Left renal pelvis (tissue), 4 donors: ENCODE measurements at regions not wholly inside any gene's neighbourhood (a gene's known extent, or its start where the extent isn't known, plus 50 kb on each side); places are given as distances from the start of the nearest gene placed in this dataset.

Experiments used
- DNase-seq, 4 donors: peaks; one replicate each; pipeline ENCODE4 v3.0.0-alpha.2; 2013; ENCODE audit warnings: low read depth in 4 of 4, low spot score in 3 of 4

DNA sequence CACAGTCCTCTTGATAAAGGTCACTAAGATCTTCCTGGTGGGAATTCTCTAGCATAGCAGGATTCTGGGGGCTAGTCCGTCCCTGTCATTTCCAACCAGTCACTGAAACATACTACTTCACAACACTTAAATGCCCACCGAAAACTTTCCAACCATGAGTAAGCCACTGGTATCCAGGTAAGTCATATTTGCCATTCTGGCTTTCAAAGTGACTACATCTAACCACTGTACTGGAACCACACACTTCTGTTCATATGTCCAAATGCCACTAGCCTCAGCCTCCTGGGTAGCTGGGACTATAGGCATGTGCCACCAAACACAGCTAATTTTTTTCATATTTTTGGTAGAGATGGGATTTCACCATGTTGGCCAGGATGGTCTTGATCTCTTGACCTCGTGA lies 64.3 kb upstream of the VANGL1 start:
- no peak for DNase-seq

GRCh38 chr1:115575661-115576060 lies 66.1 kb upstream of the VANGL1 start:
- DNase-seq, result no peak

DNA sequence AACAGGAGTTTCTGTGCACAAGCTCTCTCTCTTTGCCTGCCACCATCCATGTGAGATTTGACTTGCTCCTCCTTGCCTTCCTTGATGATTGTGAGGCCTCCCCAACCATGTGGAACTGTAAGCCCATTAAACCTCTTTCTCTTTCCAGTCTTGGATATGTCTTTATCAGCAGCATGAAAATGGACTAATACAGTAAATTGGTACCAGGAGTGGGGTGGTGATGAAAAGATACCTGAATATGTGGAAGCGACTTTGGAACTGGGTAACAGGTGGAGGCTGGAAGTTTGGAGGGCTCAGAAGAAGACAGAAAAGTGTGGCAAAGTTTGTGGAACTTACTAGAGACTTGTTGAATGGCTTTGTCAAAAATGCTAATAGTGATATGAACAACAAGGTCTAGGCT lies 69.1 kb upstream of the VANGL1 start:
- DNase-seq, result no peak

DNA sequence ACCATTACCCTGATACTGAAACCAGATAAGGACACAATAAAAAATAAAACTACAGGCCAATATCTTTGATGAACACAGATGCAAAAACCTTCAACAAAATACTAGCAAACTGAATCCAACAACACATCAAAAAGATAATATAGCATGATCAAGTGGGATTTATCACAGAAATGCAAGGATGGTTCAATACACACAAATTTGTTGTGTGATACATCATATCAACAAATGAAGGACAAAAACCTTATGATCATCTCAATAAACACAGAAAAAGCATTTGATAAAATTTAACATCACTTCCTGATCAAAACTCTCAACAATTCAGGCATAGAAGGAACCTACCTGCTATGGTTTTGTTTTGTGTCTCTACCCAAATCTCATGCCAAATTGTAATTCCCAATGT lies 74.3 kb upstream of the VANGL1 start:
- DNase-seq, result no peak

DNA sequence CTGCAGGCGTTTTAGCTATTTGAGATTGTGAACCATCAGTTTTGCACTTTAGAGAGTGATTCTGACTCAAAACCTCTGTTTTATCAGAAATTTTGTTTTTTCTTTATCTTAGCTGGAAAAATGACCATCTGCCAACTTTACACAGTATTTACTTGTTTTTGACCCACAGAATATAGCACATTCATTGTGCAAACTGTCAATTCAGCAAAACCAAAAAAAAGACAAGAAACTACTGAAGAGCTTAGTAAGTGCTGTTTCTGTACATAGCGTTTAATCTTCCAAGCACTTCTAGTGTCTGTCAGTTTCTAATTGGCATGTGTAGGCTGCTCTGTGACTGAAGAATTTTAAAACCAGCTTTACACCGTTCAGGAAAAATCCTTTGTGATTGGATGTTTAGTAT lies 76.0 kb upstream of the VANGL1 start:
- DNase-seq, result no peak

GRCh38 chr1:115565353-115565752 lies 76.4 kb upstream of the VANGL1 start:
- no peak for DNase-seq

- DNase-seq, result no peak
Measured at GRCh38 chr1:115564201-115564600, 77.6 kb upstream of the VANGL1 start.

- no peak for DNase-seq
Measured at GRCh38 chr1:115560027-115560426, 81.7 kb upstream of the VANGL1 start.

- DNase-seq, result no peak
Measured at GRCh38 chr1:115558275-115558674, 83.5 kb upstream of the VANGL1 start.

GRCh38 chr1:115557715-115558114 lies 84.1 kb upstream of the VANGL1 start:
- DNase-seq, result no peak

DNA sequence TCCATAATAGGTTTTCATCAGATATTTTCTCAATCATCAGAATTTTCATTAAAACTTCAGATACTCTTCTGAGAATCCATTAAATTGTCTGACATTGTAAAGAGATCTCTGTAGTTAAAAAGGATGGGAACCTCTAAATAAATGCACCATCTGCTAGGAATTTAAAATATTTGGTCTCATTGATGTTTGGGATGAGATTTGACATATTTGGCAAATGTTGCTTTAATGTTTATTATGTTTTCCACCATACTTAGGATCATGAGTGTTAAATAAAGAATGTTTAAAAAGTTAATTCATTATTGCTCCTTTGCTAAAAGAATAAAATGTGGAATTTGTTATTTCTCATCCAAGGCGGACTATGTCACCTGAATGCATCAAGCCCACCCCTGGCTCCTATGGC lies 85.5 kb upstream of the VANGL1 start:
- DNase-seq, result no peak

GRCh38 chr1:115555446-115555845 lies 86.3 kb upstream of the VANGL1 start:
- no peak for DNase-seq

- no peak for DNase-seq
Measured at GRCh38 chr1:115547696-115548095, 94.1 kb upstream of the VANGL1 start.

- DNase-seq, result no peak
Measured at GRCh38 chr1:115546846-115547245, 94.9 kb upstream of the VANGL1 start.

GRCh38 chr1:115545791-115546733 lies 95.7 kb upstream of the VANGL1 start:
- DNase-seq, result no peak

- DNase-seq, result no peak
Measured at GRCh38 chr1:115545096-115545720, 96.6 kb upstream of the VANGL1 start.

DNA sequence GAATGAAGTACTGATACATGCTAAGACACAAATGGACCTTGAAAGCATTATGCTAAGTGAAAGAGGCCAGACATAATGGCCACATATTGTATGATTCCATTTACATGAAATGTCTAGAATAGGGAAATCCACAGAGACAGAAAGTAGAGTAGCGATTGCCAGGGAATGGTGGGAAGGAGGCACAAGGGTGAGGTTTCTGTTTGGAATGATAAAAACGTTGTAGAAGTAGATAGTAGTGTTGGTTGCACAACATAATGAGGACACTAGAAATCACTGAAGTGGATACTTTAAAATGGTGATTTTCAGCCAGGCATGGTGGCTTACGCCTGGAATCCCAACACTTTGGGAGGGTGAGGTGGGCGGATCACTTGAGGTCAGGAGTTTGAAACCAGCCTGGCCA lies 97.6 kb upstream of the VANGL1 start:
- DNase-seq, result no peak

- DNase-seq, result no peak
Measured at GRCh38 chr1:115543247-115543646, 98.5 kb upstream of the VANGL1 start.

- DNase-seq, result no peak
Measured at GRCh38 chr1:115539736-115540135, 102.0 kb upstream of the VANGL1 start.

- no peak for DNase-seq
Measured at GRCh38 chr1:115539061-115539460, 102.7 kb upstream of the VANGL1 start.

DNA sequence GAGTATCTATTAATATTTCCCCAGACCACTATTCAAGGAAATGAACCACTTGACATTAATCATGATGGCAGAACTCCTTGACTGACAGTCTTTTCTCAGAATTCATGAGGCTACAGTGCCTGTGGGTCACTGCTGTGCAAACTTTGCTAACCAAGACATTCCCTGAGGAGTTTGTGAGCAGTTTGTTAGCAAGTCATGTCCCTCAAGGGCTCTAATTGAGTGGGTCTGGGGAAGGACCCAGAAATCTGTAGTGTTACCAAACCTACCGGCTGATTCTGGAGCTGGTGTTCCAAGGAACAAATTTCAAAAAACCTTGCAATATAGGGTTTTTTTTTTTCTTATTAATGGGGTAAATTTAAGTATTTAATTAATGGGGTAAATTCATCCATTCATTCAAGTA lies 103.2 kb upstream of the VANGL1 start:
- no peak for DNase-seq

- DNase-seq, result no peak
Measured at GRCh38 chr1:115537415-115537814, 104.4 kb upstream of the VANGL1 start.
